ENCODE measurements at regions not wholly inside any gene's neighbourhood (a gene's known extent, or its start where the extent isn't known, plus 50 kb on each side); places are given as distances from the start of the nearest gene placed in this dataset.

GRCh38 chr2:205857520-205858237, 175.4 kb downstream of the NRP2 start:
- TF ChIP-seq CTCF (IDR thresholded peaks at IDR 0.05) (no peak), ETV6 (CRISPR knock-in tag; IDR thresholded peaks at IDR 0.05) (no peak), CBFB (CRISPR knock-in tag; IDR thresholded peaks at IDR 0.05; ENCODE audit: low read depth) (no peak), MAX (CRISPR knock-in tag; IDR thresholded peaks at IDR 0.05) (no peak), FOXK1 (CRISPR knock-in tag; IDR thresholded peaks at IDR 0.05) (no peak), NR2C2 (CRISPR knock-in tag; IDR thresholded peaks at IDR 0.05) (no peak), NFYB (CRISPR knock-in tag; conservative IDR thresholded peaks at IDR 0.05; ENCODE audit: low read depth) (no peak), E2F5 (CRISPR knock-in tag; IDR thresholded peaks at IDR 0.05) (no peak), ZNF281 (CRISPR knock-in tag; IDR thresholded peaks at IDR 0.05) (no peak), SP1 (CRISPR knock-in tag; conservative IDR thresholded peaks at IDR 0.05) (no peak)
- TF ChIP-seq, protein P1, sequence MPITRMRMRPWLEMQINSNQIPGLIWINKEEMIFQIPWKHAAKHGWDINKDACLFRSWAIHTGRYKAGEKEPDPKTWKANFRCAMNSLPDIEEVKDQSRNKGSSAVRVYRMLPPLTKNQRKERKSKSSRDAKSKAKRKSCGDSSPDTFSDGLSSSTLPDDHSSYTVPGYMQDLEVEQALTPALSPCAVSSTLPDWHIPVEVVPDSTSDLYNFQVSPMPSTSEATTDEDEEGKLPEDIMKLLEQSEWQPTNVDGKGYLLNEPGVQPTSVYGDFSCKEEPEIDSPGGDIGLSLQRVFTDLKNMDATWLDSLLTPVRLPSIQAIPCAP (CRISPR knock-in tag; IDR thresholded peaks at IDR 0.05): no peak

All from WTC11 (cell line).